HFFc6 (cell line): ENCODE measurements at regions not wholly inside any gene's neighbourhood (a gene's known extent, or its start where the extent isn't known, plus 50 kb on each side); places are given as distances from the start of the nearest gene placed in this dataset.

ENCODE experiments used
- DNase-seq: peaks from one replicate; pipeline ENCODE4 v3.0.0-alpha.2; 2018
- H3K27ac Mint-ChIP-seq: 2 replicates; pipeline ENCODE4 v1.8.0; 2020; ENCODE audit warnings: mild to moderate bottlenecking, mixed read lengths
- H3K27me3 Mint-ChIP-seq: 2 replicates; pipeline ENCODE4 v1.8.0; 2021; ENCODE audit warnings: mild to moderate bottlenecking, moderate library complexity, mixed read lengths; ENCODE audit not compliant: insufficient read depth
- H3K36me3 Mint-ChIP-seq: 2 replicates; pipeline ENCODE4 v1.8.0; 2021; ENCODE audit warnings: low read depth, mixed read lengths
- H3K4me1 Mint-ChIP-seq: 2 replicates; pipeline ENCODE4 v1.8.0; 2020; ENCODE audit warnings: low read depth, mixed read lengths
- H3K4me3 Mint-ChIP-seq: 2 replicates; pipeline ENCODE4 v1.8.0; 2020; ENCODE audit warnings: mild to moderate bottlenecking, moderate library complexity, mixed read lengths
- H3K9me3 Mint-ChIP-seq: 2 replicates; pipeline ENCODE4 v1.8.0; 2020; ENCODE audit warnings: mild to moderate bottlenecking, mixed read lengths
- TF ChIP-seq, protein P1 (sequence below): fragments of 200-600 bp; sonication (generic); IDR thresholded peaks from 2 replicates; pipeline ENCODE4 v1.5.0; 2021; ENCODE audit warnings: antibody characterized with exemption, mild to moderate bottlenecking

DNA sequence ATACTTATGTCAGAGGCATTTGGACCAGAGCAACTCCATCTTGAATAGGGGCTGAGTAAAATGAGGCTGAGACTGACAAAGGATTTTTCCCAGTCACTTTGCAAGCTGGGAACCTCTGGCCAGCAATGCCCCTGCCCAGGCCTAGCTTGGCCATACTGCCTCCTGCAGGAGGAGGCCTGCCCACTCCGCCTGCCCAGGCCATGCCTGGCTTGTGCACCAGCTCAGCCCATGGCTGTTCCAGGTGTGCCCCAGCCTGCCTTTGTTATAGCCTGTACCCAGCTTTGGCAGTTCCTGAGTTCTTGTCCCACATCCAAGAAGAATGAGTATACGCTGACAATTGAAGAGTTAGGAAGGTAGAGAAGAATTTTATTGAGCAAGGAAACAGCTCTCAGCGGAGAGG, 176.1 kb downstream of the AASDH start:
- no peak overlapping the region for H3K27ac Mint-ChIP-seq
- no peak overlapping the region for H3K4me3 Mint-ChIP-seq
- H3K36me3 Mint-ChIP-seq = no peaks in the 10 kb centered on the region
- H3K9me3 Mint-ChIP-seq = peaks cover 9% of the 10 kb centered on the region
- no peak for DNase-seq
- H3K27me3 Mint-ChIP-seq = no peaks in the 10 kb centered on the region; the same call in none of the 2 replicates
- TF ChIP-seq, protein P1, sequence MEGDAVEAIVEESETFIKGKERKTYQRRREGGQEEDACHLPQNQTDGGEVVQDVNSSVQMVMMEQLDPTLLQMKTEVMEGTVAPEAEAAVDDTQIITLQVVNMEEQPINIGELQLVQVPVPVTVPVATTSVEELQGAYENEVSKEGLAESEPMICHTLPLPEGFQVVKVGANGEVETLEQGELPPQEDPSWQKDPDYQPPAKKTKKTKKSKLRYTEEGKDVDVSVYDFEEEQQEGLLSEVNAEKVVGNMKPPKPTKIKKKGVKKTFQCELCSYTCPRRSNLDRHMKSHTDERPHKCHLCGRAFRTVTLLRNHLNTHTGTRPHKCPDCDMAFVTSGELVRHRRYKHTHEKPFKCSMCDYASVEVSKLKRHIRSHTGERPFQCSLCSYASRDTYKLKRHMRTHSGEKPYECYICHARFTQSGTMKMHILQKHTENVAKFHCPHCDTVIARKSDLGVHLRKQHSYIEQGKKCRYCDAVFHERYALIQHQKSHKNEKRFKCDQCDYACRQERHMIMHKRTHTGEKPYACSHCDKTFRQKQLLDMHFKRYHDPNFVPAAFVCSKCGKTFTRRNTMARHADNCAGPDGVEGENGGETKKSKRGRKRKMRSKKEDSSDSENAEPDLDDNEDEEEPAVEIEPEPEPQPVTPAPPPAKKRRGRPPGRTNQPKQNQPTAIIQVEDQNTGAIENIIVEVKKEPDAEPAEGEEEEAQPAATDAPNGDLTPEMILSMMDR = no peak
- H3K4me1 Mint-ChIP-seq = no peaks in the 10 kb centered on the region

DNA sequence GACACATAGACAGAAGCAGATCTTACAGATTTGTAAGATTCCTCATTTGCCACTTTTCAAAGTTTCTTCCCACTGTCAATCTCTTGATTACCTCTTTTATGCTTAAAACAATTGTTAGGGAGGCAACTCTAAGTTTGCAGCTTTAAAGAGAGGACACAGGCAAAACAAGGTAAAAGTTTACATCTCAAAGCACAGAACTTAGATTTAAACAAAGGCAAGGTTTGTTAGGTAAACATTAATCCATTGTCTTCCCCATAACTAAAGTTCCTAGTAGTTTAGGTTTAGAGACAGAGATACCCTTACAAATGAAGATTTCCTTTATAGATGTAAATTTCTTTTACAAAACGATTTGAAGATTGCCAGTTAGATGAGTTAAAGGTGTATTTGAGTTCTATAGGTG, 176.9 kb downstream of the AASDH start:
- H3K9me3 Mint-ChIP-seq = peaks cover 9% of the 10 kb centered on the region
- TF ChIP-seq, protein P1 = no peak
- no peak for DNase-seq
- no peaks in the 10 kb centered on the region; the same call in none of the 2 replicates for H3K27me3 Mint-ChIP-seq
- no peak overlapping the region for H3K4me3 Mint-ChIP-seq
- no peaks in the 10 kb centered on the region for H3K36me3 Mint-ChIP-seq
- no peak overlapping the region for H3K27ac Mint-ChIP-seq
- H3K4me1 Mint-ChIP-seq = no peaks in the 10 kb centered on the region

DNA sequence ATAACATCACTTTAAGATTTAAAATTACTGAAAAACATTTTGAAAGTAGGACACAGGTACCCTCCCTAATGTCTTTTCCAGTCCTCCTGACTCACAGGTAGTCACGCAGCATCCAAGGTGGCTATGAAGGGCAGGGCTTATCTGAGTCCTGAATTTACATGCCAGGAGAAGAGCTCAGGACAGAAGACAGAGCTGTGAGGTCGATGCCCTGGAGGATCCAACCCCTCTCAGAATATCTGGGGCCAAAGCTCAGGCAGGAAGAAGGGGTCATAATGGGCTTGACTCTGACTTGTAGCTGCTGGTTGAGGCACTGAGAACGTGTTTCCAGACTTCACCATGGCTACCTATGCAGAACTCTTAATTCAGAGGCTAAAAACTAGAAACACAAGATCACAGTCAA, 177.5 kb downstream of the AASDH start:
- Mint-ChIP-seq H3K36me3 (no peaks in the 10 kb centered on the region), H3K9me3 (peaks cover 9% of the 10 kb centered on the region), H3K4me1 (no peaks in the 10 kb centered on the region), H3K27ac (no peak overlapping the region), H3K4me3 (no peak overlapping the region), H3K27me3 (no peaks in the 10 kb centered on the region; the same call in none of the 2 replicates)
- TF ChIP-seq, protein P1 = no peak
- DNase-seq = no peak

DNA sequence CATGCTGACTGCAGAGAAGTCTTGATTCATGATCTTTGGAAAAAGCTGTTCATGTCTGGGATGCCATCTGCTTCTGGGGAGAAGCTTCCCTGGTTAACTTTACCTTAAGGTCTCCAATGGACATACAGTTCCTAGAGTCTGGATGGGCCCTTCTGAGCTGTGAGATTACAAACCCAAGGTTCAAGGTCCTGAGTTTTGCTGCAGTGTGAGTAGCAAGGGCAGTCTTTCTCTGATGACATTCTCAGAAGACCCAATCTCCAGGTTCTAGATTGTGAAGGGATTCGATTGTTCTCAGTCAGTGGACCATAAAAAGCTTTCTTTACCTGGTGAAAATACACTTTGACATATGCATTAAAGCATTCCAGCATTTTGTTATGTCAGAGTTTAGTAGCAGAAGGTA, 179.2 kb downstream of the AASDH start:
- Mint-ChIP-seq H3K27ac (no peak overlapping the region), H3K4me1 (no peaks in the 10 kb centered on the region), H3K27me3 (no peaks in the 10 kb centered on the region; the same call in none of the 2 replicates), H3K9me3 (peaks cover 9% of the 10 kb centered on the region), H3K36me3 (no peaks in the 10 kb centered on the region), H3K4me3 (no peak overlapping the region)
- DNase-seq = no peak
- TF ChIP-seq, protein P1 = no peak

DNA sequence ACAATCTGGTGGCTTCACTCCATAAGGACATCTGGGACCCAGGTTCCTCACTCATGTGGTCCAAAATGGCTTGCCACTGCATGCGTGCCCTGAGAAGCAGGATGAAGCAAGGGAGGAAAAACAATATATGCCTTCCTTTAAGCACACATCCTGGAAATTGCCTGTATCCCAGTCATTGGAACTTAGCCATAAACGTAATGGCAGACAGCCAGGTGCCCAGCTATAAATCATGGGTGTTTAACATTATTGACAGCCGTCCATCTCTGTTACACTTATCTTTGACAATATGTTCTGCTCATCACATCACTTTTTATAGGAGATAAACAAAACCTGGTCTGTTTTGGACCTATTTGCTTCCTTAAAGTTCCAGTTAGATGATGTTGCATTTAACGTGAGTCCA, 181.0 kb downstream of the AASDH start:
- DNase-seq = no peak
- Mint-ChIP-seq H3K4me3 (no peak overlapping the region), H3K36me3 (no peaks in the 10 kb centered on the region), H3K27ac (no peak overlapping the region), H3K27me3 (peaks cover 3% of the 10 kb centered on the region; the same call in 1 of the 2 replicates), H3K4me1 (no peaks in the 10 kb centered on the region), H3K9me3 (peaks cover 2% of the 10 kb centered on the region)
- TF ChIP-seq, protein P1 = no peak

DNA sequence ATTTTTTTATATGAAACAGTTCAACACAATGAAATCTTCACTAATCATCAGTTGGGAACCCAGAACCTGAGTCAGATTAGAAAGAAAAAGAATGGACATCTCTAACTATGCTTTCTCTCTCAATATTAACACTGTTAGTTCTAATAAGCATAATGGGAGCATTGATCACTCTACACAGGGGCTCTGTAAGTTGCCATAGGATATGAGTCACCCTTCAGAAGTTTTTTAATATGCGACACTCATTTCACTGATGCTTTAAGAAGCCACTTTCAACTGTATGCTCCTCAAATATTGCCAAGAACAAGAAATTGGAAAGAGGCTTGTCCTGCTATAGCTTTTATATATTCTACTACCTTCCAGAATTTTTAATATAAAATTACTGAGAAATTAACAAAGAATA, 187.0 kb downstream of the AASDH start:
- Mint-ChIP-seq H3K4me1 (no peaks in the 10 kb centered on the region), H3K36me3 (no peaks in the 10 kb centered on the region), H3K4me3 (no peak overlapping the region), H3K9me3 (no peaks in the 10 kb centered on the region), H3K27me3 (peaks cover 8% of the 10 kb centered on the region), H3K27ac (no peak overlapping the region)
- no peak for DNase-seq
- TF ChIP-seq, protein P1 = no peak
